Amniotic stem cell (primary cell): ENCODE measurements at regions not wholly inside any gene's neighbourhood (a gene's known extent, or its start where the extent isn't known, plus 50 kb on each side); places are given as distances from the start of the nearest gene placed in this dataset.

ENCODE experiments used
- DNase-seq: peaks from one replicate; lab custom pipeline; 2025; lab: John Stamatoyannopoulos, UW

DNA sequence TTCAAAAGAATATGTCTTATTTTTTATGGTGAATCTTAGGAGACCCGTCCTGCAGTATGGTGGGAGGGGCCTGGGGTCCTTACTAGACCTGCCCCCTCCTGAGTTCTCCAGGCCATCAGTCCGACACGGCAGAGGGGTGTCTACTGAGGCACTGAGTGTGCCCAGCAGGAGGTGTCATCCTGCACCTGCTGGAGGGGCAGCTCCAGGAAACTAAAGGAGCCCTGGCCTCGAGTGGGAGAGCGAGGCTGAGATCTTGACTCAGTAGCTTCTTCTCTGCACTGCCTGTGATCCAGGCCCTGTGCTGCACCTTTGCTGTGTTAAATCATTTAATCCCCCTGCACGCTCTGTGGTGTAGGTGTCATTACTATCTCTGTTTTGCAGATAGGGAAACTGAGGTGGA, 587.7 kb downstream of the PTPRU start:
- no peak for DNase-seq

DNA sequence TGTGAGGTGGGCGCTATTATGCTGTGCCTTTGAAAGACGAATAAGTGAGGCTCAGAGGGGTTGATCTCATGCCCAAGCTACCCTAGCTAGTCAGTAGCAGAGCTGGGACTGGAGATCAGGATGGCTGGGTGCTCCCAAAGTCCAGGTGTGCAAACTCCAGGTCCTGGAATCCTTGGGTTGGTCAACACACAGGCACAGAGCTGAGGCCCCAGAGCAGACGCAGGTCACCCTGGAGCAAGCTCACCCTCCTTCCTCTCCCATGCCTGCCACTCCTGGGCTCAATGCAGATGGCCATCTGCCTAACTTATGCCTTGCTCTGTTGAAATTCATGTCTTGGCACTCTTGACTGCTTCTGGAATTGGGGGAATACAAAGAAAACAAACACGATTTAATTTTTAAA, 587.2 kb downstream of the PTPRU start:
- no peak for DNase-seq

DNA sequence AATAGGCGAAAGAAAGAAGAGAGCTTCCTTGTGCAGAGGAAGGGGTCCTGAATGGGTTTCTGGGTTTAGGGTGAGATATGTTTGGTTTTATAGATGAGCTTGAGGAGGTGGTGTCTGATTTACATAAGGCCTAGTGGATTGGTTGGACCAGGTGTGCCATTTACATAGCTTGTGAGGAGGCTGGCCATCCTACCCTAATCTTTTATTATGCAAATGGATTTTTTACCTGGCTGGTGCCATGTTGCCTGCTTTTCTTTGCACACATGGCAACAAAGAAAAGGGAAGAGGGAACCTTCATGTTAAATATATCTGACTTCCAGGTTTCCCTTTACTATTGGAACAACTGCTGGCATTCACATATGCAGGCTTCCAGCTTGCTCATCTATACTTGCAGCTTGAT, 585.3 kb downstream of the PTPRU start:
- no peak for DNase-seq

DNA sequence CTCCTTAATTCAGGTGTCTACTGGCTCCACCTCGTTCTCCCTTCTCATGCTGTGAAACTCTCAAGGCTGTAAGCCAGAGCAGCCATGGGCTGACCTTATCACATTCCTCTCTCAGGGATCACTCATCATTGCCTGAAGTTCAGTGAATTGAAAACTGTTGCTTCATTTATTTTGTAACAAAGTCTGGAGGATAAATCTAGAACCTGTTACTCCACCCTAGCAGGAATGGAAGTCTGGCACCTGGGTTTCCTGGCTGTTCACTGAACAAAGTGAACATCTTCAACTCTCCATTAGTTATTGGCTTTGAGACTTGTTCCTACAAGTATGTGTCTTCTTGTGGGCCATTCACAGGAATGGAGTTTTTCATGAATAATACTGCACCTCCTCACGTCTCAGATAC, 584.1 kb downstream of the PTPRU start:
- DNase-seq, result no peak

DNA sequence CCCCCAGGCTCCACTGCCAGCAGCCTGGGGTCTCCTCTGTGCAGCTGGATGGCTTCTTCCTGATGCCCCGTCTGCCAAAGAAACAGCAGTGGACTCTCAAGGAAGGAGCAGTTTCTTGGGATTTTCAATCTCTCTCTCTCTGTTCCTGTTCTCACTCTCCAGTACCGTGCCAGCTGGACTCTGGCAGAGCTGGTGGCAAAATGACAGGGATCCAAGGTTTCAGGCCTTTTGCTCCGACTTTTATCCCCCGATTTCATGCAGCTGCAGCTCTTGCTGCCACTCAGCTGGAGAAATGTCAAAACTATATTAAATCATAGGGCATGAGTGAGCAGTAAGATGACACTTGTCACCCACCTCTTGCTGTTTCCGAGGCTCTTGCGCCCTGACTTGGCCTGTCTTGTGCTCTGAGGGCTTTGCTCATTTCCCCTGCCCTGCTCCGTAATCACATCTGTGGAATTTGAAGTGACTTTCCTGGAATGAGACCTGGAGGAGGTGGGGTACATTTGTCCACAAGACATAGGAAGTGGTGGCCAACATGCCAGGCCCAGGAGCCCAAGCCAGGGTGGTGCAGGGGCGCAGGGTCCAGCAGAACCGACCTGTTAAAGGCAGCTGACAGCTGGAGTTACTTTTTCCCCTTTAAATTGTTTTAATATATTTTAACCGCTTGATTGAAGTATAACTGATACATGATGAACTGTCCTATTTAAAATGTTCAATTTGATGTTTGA, 576.2 kb downstream of the PTPRU start:
- DNase-seq, result no peak

DNA sequence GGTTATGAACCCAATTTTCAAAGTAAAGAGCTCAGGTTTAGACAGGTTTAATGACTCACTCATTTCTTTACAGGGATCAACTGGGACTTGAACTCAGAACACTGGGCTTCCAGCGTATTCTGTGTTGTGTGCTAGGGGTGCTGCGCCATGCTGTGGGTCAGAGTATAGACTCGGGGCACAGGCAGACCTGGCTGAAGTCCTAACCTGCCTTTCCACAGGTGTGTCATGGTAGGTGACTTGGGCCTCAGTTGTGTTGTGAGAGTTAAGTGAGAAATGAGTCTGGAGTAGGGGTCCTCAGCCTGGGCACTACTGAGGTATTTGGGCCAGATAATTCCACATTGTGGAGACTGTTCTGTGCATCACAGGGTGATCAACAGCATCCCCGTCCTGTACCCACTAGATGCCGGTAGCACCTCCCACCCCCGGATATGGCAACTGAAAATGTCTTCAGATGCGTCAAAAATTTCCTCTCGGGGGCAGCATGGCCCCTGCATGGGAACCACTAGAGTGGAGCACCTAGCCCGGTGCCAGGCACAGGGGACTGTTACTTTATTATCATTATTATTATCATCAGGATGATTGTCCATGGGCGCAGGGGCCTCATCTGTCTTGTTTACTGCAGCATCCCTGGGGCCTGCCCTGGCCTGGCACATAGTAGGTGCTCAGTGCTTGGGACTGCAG, 575.5 kb downstream of the PTPRU start:
- DNase-seq, result no peak

DNA sequence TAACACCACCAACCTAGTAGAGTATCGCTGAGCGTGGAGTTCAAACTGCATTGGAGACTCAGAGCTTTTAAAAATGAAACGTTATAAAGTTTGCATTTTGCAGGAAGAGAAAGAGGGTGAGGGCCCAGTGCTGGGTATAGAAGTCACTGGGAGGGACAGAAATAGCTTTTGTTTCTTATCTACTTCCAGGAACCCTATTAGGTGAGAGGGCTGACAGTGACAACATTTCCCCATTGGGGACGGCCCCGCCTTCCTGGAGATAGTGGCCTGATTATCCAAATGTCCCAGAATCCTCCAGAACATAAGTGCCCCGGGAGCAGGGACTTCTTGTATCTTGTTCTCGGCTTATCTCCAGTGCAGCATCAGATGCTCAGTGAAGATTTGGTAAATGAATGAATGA, 574.9 kb downstream of the PTPRU start:
- no peak for DNase-seq

DNA sequence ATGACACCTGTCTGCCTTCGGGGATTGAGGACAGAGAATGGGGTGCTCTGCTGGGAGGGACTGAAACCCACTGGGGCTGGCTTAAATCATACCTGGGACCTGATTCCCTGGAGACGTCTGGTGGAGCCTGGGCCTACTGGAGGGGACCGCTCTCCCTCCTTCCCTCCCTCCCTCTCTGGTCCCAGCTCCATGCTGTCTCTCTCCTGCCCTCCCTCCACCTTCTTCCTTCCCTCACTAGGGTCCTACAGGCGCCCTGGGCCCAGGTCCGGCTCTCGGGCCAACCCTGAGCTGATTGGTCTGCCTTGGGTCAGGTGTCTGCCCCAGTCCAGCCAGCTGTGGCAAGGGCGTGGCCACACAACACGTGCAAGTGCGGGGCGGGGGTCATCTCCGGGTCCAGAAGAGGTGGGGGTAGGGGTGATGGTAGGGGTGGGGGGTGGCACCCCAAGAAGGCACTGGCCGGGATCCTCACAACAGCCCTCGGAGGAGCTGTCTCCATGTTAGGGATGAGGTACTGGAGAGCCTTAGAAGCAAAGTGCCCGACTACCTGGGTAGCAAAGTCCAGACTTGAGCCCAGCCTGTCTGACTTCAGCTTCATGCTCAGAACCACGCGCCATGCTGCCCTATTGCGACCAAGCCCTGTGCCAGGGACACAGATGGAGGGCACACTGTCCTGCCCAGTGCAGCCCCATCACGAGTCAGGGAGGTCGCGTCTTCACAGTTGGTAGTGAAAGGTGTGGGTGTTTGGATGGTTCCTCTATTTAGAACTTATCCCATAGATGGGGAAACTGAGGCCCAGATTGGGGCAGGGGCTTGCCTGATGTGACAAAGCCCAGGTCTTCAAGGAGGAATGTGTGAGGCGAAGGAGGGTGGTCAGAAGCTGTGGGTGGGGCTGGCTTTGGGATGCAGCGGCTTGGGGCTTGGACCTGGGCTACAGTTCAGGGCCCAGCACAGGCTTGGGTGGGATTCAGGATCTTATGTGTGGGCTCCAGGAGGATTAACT, 574.1 kb downstream of the PTPRU start:
- no peak for DNase-seq

DNA sequence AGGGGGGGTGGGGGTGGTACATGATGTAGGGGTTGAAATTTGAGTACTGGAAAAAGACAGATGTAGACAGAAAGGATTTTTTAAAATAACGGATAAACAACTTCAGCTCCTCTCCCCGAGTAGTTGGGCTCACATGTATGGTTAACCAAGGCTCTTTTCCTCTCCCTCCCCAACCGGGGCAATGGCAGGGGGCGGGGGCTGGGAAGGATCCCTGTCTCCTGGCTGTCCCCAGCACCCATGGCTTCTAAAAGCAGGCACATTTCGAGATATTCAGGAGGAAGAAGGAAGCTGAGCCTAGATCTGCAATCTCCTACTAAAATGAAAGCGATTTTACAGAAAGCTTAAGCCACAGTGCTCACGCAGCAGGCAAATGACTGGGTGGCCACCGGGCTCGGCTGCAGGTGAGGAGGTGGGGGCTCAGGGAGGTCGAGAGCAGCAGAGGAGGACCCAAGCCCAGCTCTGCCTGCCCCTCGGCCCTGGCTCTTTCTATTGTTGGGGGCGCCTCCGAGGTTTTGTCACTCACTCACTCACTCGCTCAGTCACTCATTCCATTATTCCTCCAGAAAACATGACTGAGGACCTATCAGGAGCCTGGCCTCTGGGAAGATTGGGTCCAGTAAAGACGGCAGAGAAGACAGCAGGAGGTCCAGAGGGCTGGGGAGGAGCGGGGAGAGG, 573.3 kb downstream of the PTPRU start:
- no peak for DNase-seq

DNA sequence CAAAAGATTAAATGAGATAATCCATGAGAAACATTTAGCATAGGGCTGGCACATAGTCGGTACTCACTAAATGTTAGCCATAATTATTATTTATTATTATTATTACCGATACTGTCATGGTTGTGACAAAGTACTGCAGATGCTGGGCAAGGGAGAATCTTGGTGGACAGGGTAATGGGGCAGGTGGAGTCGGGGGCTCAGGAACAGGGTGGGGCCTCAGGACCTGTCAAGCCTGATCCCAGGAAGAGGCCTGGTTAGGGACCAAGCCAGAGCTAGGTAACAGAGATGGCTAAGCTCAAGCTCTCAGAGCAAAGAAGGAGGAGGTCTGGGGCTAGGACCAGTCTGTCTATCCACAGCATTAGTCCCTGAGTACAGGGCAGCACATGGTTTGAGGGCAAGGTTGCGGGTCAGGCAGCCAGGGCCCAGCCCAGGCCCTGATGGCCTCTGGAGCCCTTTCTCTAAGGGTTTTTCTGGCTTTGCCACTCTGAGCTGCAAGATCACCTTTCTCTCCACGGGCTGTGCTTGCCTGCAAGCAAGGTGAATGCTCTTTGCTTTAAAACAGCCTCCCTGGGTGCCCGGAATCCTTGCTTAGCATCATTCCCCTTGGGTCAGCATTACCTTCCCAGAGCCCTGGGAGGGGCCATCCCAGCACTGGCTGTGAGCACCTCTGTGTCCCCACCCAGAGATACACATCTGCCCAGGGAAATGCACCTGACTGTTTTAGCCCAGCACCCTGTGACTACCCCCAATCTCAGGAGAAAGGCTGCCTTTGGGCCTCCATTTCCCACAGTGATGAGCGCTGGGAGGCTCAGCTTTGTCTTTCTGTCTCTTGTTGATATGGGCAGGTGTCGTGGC, 572.0 kb downstream of the PTPRU start:
- DNase-seq, result no peak

DNA sequence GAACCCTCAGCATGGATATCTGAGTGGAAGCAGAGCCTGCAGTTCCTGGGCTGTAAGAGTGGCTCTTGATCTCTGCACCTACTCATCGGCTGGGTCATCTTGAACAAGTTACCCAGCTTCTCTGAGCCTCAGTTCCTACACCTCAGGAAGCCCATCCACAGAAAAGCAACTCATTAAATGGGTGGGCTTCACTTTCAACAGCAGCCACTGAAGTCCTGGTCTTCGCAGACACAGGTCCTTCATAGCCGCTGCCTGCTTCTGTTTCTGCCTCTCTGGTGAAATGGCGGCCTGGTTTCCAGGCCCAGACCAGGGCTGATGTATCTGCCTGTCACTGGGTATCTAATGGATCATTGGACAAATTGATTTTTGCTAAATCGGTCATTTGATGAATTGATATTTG, 571.4 kb downstream of the PTPRU start:
- DNase-seq, result no peak

DNA sequence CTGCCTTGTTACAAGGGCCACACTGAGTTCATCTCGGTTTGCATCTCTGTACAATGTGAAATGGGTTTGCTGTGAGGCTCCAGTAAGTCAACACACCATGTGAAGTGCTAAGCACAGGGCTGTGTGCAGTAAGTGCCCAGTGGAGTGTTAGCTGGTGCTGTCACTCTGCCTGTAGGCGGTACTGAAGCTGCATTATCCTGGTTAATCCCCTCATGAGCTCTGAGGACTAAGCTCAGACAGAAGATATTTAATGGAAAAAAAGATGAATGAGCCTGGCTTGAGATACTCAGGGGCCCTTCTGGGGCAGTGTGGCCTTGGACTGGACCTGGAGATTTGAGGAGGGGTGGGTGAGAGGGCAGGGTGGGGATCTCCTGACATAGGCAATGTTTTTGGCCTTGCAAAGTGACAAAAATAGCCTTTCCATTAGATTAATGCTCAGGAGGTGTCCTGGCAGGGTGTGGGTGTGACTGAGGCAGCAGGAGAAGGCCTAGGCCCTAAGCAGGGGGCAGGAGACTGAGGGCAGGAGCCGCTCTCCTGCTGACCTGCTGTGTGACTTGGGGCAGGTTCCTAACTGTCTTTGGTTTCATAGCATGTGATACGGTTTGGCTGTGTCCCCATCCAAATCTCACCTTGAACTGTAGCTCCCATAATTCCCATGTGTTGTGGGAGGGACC, 570.5 kb downstream of the PTPRU start:
- DNase-seq, result no peak

DNA sequence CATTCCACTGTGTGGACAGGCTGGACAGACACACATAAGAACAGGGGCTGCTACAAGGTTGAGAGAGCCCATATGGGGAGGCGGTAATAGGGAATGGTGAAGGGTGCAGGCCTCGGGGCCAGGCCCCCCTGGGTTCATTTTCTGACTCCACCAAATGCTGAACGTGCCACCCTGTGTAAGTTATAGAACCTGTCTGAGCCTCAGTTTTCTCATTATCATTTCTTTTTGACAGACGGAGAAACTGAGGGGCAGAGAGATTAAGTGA, 569.5 kb downstream of the PTPRU start:
- DNase-seq, result no peak

DNA sequence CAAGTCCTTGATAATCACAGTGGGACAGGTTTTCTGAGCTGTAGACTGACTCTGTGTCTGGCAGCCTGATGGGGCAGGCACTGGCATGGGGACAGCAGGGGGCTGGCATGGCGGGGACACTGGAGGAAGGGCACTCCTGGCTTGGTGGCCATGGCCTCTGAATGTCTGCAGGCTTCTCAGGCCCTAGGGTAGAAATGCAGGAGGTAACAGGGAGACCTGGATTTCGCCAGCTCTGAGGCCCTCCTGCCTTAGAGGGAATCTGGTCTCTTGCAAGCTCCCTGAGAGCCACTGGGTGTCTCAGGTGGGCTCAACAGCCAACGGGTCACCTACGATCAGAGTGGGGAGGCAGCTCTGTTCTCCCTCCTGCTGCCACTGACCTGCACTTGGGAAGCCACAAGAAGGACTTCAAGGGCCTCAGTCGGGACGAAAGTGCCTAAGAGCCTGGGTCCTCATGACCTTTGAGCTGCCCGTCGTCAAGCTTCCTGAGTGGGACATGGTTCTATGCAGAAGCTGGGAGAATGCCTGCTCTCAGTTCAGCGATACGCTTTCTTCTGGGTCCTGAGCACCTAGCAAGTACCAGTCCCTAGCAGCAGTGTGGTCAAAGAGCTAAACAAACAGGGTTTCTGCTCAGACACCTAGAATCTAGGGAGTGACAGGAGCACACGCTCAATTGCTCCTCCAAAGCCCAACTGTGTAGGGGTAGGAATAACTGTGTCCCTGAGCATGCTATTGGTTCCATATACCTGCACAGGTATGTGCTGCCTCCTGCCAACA, 569.0 kb downstream of the PTPRU start:
- DNase-seq, result no peak

DNA sequence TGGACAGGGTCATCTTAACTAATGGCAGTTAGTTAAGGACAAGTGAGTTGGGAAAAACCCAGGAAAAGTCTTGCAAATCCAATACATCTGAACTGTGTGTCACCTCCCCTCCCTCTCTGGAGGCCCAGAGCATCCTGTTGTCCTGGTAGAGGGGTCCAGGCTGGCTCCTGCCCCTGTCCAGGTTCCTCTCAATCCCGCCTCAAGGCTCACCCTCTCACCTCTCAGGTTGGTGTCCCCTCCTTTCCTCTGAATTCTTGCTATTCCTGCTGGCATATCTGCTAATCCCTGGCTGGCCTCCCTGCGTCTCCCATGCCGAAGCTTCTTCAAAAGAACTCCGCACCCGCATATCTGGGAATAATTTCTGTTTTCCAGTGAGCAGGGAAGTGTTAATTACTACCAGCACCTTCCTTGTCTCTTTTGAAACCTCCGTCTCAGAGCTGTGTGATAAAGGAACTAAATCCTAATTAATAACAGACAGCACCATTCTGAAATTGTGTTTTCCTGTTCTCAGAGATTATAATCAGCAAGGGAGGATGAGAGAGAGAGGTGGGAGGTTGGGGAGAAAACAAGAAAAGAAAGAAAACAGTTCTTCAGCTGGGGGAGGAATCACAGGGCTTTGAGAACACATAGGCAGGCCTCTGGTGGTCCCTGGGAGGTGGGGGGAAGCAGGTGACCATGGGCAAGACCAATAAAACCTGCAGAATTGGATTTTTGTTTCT, 568.0 kb downstream of the PTPRU start:
- no peak for DNase-seq

DNA sequence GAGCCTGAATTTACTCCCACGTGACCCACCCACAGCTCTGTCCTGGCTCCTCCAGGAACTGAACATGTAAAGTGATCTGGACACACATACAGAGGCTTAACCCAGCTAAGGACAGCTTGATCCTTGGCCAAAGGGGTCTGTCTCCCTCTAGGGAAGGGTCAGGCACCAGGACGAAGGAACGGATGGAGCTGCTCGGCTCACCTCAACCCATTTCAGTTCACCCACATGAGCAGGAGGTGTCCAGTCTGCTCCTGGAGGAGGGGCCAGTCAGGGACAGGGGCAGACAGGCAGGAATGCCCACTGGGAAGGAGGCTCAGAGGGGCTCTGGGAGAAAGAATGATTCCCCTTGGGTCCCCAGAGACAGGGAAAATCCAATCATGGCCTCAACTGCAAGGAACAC, 567.2 kb downstream of the PTPRU start:
- no peak for DNase-seq

DNA sequence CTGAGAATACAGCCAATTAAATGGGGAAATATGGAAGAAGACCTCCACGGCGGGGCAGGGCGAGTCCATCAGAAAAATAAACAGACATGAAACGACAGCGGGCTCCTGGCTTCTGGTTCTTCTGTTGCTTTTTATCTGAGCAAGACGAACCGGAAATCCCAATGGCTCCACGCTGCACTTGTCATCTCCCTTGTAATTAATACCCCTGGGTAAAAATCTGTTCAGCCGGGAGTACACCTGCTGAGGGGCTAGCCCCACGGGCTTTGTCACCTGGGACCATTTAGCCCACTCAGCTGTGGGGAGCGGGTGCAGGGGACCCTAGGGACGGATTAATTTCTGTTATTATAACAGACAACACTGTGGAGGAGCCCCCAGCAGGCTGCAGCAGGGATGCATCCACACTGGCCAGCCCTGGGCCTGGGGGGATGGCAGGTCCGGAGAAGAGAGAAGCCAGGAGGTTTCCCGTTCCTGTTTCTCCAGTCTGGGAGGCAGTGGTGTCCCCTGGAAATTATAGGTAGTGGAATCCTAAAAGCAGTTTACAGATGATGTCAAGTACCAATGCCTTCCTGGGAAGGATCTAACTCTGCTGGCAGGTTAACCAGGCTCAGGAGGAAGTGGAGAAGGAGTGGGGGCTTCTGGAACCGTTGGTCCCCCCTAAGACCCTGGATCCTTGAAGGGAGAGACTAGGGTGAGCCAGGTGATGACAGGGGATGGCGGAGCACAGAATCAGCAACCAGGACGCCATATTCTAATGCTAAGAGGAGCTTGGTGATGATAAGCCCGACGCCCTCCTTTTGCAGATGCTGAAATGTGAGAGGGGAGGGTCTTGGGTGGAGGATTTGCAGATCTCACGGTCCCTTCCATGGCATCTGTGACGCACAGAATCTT, 566.1 kb downstream of the PTPRU start:
- DNase-seq, result no peak

DNA sequence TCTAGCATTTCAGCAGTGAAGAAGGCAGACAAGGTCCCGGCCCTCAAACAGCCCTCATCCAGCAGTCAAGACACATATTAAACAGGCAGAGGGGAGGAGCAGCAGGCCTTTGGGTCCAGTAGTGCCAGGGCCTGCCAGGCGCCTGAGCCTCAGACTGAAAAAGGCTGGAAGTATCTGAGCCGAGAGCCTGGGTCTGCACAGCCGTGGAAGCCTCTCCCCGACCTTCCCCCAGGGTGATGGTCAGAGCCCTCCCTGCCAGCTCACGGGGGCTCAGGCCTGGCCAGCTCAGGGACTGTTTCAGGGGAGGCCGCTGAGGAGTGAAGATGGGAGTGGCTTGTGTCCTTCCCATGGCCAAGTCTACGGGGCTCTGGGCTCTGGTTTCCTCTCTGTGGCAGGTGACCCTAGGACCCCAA, 565.2 kb downstream of the PTPRU start:
- no peak for DNase-seq
